ENCODE measurements at regions not wholly inside any gene's neighbourhood (a gene's known extent, or its start where the extent isn't known, plus 50 kb on each side); places are given as distances from the start of the nearest gene placed in this dataset.

GRCh38 chr5:116747881-116748280 is 173.3 kb upstream of the SEMA6A start:
- H3K27ac Mint-ChIP-seq = no peak overlapping the region
- no peaks in the 10 kb centered on the region for H3K4me1 ChIP-seq (ENCODE audit: control insufficient read depth, insufficient read depth, low read length)
- no peak for DNase-seq
- H3K4me3 Mint-ChIP-seq = no peak overlapping the region
- intact Hi-C loops (cut with micrococcal nuclease) = no loop called here
- ATAC-seq = no peak
- 89% methylated on average over 1 of the region's 1 CpG for WGBS (ENCODE audit: insufficient coverage)
- no peak for TF ChIP-seq CTCF (IDR thresholded peaks at IDR 0.05)
- no peaks in the 10 kb centered on the region for H3K27me3 ChIP-seq (ENCODE audit: control insufficient read depth, insufficient read depth, low read length)
- H3K36me3 Mint-ChIP-seq = no peaks in the 10 kb centered on the region
- no peaks in the 10 kb centered on the region for H3K36me3 ChIP-seq (ENCODE audit: control insufficient read depth, insufficient read depth, low read length)
- no peak overlapping the region for H3K4me3 ChIP-seq (ENCODE audit: low read length)
- peaks cover 0 to 4% of the 10 kb centered on the region in 2 donors for H3K9me3 Mint-ChIP-seq
- no peaks in the 10 kb centered on the region for H3K4me1 Mint-ChIP-seq
- H3K9me3 ChIP-seq (ENCODE audit: control insufficient read depth, insufficient read depth, low read length) = peaks cover 3% of the 10 kb centered on the region
- H3K27ac ChIP-seq (ENCODE audit: low read length) = no peak overlapping the region
- no peaks in the 10 kb centered on the region for H3K27me3 Mint-ChIP-seq (ENCODE audit: low read depth in 2 of 2)

DNA sequence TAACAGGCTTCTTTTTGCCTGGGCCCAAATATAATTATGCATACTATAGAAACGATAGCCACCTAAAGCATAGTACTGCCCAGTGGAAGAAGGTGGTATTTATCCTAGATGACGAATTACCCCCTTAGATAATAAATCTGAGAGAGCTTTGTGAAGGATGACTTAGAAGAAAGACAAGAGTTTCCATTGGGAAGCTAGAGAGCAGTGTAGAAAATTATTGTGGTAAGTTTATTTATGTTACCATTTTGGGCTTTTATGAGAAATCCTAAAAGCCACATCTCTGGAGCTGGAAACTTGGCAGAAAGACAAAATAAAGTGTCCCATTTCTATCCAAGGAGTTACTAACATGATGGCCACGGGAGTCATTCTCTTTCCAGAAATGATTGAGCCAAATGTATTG is 172.0 kb upstream of the SEMA6A start:
- no peaks in the 10 kb centered on the region for H3K27me3 Mint-ChIP-seq (ENCODE audit: low read depth in 2 of 2)
- no peaks in the 10 kb centered on the region for H3K36me3 Mint-ChIP-seq
- H3K4me1 Mint-ChIP-seq = no peaks in the 10 kb centered on the region
- peaks cover 0 to 4% of the 10 kb centered on the region in 2 donors for H3K9me3 Mint-ChIP-seq
- no peaks in the 10 kb centered on the region for H3K36me3 ChIP-seq (ENCODE audit: control insufficient read depth, insufficient read depth, low read length)
- no peak overlapping the region for H3K27ac ChIP-seq (ENCODE audit: low read length)
- peaks cover 3% of the 10 kb centered on the region for H3K9me3 ChIP-seq (ENCODE audit: control insufficient read depth, insufficient read depth, low read length)
- no peak for ATAC-seq
- no peak overlapping the region for H3K4me3 ChIP-seq (ENCODE audit: low read length)
- no peak for DNase-seq
- no peak overlapping the region for H3K4me3 Mint-ChIP-seq
- intact Hi-C loops (cut with micrococcal nuclease) = no loop called here
- no peaks in the 10 kb centered on the region for H3K4me1 ChIP-seq (ENCODE audit: control insufficient read depth, insufficient read depth, low read length)
- no peak overlapping the region for H3K27ac Mint-ChIP-seq
- WGBS (ENCODE audit: insufficient coverage) = 71% methylated on average over 1 of the region's 3 CpGs
- no peak for TF ChIP-seq CTCF (IDR thresholded peaks at IDR 0.05)
- H3K27me3 ChIP-seq (ENCODE audit: control insufficient read depth, insufficient read depth, low read length) = no peaks in the 10 kb centered on the region

- Mint-ChIP-seq H3K36me3 (no peaks in the 10 kb centered on the region), H3K4me3 (no peak overlapping the region), H3K27ac (no peak overlapping the region), H3K27me3 (ENCODE audit: low read depth in 2 of 2) (no peaks in the 10 kb centered on the region), H3K9me3 (peaks cover 0 to 5% of the 10 kb centered on the region in 2 donors), H3K4me1 (no peaks in the 10 kb centered on the region)
- TF ChIP-seq CTCF (IDR thresholded peaks at IDR 0.05) = no peak
- Histone ChIP-seq H3K4me1 (ENCODE audit: control insufficient read depth, insufficient read depth, low read length) (no peaks in the 10 kb centered on the region), H3K36me3 (ENCODE audit: control insufficient read depth, insufficient read depth, low read length) (no peaks in the 10 kb centered on the region), H3K27ac (ENCODE audit: low read length) (no peak overlapping the region), H3K9me3 (ENCODE audit: control insufficient read depth, insufficient read depth, low read length) (peaks cover 3% of the 10 kb centered on the region), H3K4me3 (ENCODE audit: low read length) (no peak overlapping the region), H3K27me3 (ENCODE audit: control insufficient read depth, insufficient read depth, low read length) (no peaks in the 10 kb centered on the region)
- WGBS (ENCODE audit: insufficient coverage) = 94% methylated on average over 1 of the region's 1 CpG
- ATAC-seq (no peak), DNase-seq (no peak)
- intact Hi-C loops (cut with micrococcal nuclease) = no loop called here
Measured at GRCh38 chr5:116740771-116741170, 166.1 kb upstream of the SEMA6A start.

DNA sequence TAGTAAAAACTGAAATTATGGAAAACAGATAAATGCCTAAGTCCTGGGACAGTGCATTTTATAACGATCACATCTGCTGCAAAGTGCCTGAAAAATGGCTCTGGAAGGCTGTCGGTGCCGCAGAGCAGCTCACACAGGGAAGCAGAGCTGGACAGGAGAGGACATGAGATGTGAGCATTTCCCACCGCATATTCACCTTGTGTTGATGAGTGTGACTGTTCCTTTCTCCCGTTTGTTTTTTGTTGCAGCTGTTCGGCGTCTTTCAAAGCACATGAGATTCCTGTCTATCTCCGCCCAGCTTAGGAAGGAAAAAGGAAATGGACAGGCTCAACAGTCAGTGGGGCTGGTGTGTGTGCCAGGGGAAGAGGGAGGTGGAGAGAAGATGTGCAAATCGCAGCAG is 164.9 kb upstream of the SEMA6A start:
- H3K4me3 Mint-ChIP-seq = no peak overlapping the region
- DNase-seq (no peak), ATAC-seq (no peak)
- Histone ChIP-seq H3K9me3 (ENCODE audit: control insufficient read depth, insufficient read depth, low read length) (peaks cover 3% of the 10 kb centered on the region), H3K27me3 (ENCODE audit: control insufficient read depth, insufficient read depth, low read length) (no peaks in the 10 kb centered on the region), H3K4me3 (ENCODE audit: low read length) (no peak overlapping the region), H3K4me1 (ENCODE audit: control insufficient read depth, insufficient read depth, low read length) (no peaks in the 10 kb centered on the region), H3K27ac (ENCODE audit: low read length) (no peak overlapping the region), H3K36me3 (ENCODE audit: control insufficient read depth, insufficient read depth, low read length) (no peaks in the 10 kb centered on the region)
- intact Hi-C loops (cut with micrococcal nuclease) = no loop called here
- no peak overlapping the region for H3K27ac Mint-ChIP-seq
- WGBS (ENCODE audit: insufficient coverage) = 81% methylated on average over 9 of the region's 9 CpGs
- H3K36me3 Mint-ChIP-seq = no peaks in the 10 kb centered on the region
- no peak for TF ChIP-seq CTCF (IDR thresholded peaks at IDR 0.05)
- H3K27me3 Mint-ChIP-seq (ENCODE audit: low read depth in 2 of 2) = no peaks in the 10 kb centered on the region
- H3K9me3 Mint-ChIP-seq = peaks cover 0 to 3% of the 10 kb centered on the region in 2 donors
- H3K4me1 Mint-ChIP-seq = no peaks in the 10 kb centered on the region
